ENCODE measurements at regions not wholly inside any gene's neighbourhood (a gene's known extent, or its start where the extent isn't known, plus 50 kb on each side); places are given as distances from the start of the nearest gene placed in this dataset.

DNA sequence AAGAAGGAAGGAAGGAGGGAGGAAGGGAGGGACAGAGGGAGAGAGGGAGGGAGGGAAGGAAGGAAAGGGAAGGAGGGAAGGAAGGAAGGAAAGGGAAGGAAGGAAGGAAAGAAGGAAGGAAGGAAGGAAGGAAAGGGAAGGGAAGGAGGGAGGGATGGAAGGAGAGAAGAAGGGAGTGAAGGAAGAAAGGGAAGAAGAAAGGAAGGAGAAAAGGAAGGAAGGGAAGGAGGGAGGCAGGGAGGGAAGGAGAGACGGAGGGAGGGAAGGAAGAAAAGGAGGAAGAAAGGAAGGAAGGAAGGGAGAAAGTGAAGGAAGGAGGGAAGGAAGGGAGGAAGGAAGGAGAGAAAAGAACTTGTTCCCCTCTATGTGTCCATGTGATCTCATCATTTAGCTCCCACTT lies 465.0 kb downstream of the KCTD8 start:
- no peak for DNase-seq (ENCODE audit: low read depth in 3 of 3)

DNA sequence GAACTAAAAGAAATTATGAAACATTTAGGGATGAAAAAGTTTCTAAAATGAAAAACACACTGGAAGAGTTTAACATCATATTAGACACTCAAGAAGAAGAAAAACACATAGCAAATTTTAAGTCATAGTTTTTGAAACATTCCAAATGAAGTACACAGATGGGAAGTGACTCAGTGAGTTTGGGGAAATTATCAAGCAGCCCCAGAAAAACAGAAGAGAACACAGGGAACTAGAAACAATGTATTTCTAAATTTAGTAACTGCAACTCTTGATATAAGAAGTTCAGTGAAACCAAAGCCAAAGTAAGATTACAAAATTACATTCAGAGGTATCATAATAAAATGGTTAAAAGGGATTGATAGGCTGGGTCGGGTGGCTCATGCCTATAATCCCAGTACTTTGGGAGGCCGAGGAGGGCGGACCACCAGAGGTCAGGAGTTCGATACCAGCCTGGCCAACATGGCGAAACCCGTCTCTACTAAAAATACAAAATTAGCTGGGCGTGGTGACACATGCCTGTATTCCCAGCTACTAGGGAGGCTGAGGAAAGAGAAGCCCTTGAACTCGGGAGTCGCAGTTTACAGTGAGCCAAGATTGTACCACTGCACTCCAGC lies 461.2 kb downstream of the KCTD8 start:
- no peak for DNase-seq (ENCODE audit: low read depth in 3 of 3)

DNA sequence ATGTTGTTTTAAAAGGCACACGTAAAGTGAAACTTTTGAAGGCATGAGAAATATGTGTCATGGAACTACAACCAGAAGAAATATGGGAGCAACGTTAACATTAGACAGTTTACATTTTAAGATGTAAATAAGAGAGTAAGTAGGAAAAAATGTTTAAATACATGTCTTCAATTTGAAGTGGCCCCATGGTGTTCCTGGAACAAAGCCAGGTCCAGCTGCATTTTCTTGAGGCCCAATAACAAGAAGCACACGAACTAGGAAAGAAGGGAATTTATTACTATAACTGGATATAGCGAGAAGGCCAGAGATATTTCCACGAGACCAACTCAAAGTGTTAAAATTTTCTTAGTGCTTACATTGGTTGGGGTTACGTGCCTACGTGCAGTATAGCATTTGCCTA lies 458.1 kb downstream of the KCTD8 start:
- DNase-seq (ENCODE audit: low read depth in 3 of 3): no peak

GRCh38 chr4:43990963-43991362 lies 457.6 kb downstream of the KCTD8 start:
- no peak for DNase-seq (ENCODE audit: low read depth in 3 of 3)

DNA sequence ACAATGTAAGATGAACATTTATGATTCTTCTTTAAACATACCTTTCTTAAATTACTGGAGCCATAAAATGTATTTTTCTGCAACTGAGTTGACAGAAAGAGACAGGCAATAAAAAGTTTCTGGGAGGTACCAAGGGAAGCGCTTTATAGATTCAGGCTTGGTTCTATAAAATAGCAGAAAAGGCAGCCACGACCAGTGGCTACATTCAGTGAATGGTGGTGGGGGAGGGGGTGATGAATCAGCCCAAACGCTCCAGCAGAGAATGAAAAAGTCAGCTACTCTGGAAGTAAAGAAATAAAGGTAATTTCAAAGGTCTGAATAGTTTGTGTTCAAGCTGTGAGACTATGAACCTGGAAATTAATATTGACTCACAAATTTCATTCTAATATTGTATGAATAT lies 456.1 kb downstream of the KCTD8 start:
- DNase-seq (ENCODE audit: low read depth in 3 of 3): no peak

DNA sequence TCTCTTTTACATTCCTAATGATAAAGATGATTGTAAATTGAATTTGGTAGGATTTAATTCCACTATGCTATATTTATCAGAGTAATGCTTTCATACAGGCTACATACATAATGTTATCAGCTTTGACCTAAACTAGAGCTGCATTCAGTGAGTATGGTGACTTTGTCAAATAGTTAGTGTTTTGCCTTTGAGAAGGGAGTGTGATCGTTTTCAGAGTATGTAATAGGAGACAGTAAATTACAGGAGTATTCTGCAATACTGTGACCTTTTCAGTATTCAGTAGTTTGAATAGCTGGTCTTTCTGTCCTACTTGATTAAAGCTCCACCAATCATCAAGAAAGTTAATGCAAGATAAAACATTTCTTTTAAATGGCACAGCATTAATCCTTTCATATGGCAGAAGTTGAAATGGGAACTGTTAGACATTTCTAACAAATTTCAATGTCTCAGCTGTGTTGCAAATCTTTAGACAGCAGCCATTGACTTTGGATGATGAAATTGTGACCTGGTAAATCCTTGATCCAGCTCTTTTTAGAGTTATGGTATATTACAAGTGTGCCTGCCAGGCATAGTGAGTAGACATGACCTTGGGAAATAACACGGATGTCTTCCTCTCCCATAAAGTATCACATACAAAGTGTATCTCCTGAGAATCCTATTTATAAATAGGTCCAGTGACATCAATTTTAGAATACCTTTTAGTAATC lies 455.3 kb downstream of the KCTD8 start:
- DNase-seq (ENCODE audit: low read depth in 3 of 3): no peak

DNA sequence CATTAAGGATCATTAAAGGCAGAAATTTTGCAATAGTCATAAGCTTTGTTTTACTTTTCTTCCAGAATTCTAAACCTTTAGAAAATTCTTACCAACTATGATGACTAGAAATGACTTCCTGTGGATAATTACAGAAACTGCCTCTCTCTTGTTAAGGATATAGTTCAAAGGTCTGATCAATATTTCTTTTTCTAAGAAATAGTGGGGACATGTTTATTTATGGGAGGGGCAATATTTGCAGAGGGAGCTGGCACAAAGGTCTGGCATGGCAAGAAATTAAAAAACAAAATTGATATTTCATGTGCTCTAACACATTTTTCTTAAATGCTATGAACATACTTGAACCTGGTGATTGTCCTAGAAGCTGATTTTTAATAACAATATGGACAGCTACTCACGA lies 448.9 kb downstream of the KCTD8 start:
- DNase-seq (ENCODE audit: low read depth in 3 of 3): no peak

GRCh38 chr4:44002368-44002767 lies 446.2 kb downstream of the KCTD8 start:
- no peak for DNase-seq (ENCODE audit: low read depth in 3 of 3)

DNA sequence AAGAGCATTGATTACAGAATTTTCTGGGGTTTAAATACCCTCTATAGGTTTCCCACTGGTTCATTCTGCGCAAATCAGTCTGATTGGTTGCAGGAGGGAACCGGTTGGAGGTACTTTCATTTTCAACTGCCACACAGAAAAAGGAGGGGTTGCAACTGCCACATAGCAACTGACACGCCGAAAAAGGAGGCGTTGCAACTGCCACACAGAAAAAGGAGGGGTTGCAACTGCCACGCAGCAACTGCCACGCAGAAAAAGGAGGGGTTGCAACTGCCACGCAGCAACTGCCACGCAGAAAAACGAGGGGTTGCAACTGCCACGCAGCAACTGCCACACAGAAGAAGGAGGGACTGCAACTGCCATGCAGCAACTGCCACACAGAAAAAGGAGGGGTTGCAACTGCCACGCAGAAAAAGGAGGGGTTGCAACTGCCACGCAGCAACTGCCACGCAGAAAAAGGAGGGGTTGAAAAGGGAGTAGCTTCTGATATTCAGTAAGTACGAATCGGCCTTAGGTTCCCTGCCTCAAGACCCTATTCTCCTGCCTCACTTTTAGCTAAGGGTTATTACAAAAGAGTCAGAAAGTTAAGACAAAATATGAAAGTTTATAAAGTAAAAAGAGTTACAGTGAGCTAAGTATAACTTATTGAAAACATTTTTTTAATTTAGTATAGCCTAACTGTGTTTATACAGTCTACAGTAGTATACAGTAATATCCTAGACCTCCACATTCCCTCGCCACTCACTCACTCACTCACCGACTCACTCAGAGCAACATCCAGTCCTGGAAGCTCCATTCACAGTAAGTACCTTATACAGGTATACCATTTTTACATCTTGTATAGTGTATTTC lies 431.8 kb downstream of the KCTD8 start:
- no peak for DNase-seq (ENCODE audit: low read depth in 3 of 3)

- DNase-seq (ENCODE audit: low read depth in 3 of 3): no peak
Observed at GRCh38 chr4:44017422-44017739, 431.2 kb downstream of the KCTD8 start.

DNA sequence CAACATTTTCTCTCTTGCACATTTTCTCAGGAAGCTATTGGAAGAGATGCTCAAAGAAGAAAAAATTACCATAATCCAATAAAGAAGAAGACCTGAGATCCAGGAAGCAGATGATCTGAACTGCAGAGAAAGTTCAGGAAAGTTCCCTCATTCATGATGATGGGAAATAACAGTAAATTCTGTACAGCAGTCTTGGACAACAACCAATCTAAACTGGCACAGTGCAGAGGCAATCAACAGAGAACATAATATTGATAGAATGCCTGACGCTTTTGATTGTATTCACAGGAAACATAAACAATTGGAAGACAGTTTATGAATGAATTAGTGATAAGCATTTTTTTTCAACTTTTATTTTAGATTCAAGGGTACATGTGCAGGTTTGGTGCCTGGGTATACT lies 428.9 kb downstream of the KCTD8 start:
- DNase-seq (ENCODE audit: low read depth in 3 of 3): no peak

DNA sequence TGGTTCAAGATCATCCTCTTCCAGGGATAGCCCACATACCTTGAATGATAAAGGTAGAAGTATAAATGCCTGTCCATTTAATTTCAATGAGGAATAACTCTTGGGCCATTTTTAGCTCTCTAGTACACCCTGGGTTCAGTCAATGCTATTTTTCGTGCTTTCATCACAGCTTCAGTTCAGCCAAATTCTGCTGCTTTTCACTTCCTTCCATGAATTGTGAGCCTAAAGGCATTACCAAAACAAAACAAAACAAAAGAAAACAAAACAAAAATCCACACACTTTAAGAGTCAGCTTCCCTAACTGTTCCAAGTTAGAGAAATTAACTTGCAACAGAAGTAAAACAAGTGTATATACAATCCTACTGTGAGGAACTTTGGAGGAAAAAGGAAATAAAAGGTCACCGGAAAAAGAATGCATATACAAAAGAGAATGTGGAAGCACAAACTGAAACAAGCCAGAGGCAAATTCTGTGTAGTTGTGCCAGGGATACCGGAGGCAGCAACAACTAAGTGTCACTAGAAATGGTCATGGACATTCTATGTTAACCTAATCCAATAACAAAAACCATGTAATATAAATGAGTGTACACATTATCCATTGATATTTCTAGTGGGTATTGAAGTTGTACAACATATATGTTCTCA lies 423.1 kb downstream of the KCTD8 start:
- DNase-seq (ENCODE audit: low read depth in 3 of 3): no peak

DNA sequence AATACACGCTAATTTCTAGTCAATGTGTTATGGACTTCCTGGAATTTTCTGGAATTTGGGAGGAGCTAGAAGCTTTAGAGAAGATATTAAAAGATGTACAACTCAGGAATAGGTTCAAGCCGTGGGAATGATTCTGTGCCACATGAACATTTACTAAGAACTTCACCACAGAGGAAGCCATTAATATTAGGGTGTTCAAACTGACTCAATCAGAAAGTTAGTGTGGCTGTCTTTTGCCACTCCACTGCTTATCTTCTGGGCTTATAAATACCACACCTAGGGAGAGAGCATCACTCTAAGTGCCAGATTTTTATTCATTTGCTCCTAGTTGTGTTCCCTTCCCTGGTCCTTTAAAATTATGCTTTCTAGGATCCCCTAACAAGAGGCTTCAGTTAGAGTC lies 409.8 kb downstream of the KCTD8 start:
- no peak for DNase-seq (ENCODE audit: low read depth in 3 of 3)

DNA sequence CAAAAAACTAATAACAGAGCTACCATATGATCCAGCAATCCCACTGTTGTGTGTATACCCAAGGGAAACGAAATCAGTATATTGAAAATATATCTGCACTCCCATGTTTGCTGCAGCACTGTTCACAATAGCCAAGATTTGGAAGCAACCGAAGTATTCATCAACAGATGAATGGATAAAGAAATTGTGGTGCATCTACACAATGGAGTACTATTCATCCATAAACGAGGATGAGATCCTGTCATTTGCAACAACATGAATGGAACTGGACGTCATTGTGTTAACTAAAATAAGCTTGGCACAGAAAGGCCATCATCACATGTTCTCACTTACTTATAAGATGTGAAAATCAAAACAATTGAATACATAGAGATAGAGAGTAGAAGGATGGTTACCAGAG lies 402.1 kb downstream of the KCTD8 start:
- no peak for DNase-seq (ENCODE audit: low read depth in 3 of 3)

GRCh38 chr4:44056721-44057151 lies 391.9 kb downstream of the KCTD8 start:
- DNase-seq (ENCODE audit: low read depth in 3 of 3): no peak

- no peak for DNase-seq (ENCODE audit: low read depth in 3 of 3)
Observed at GRCh38 chr4:44070843-44071242, 377.8 kb downstream of the KCTD8 start.

GRCh38 chr4:44071959-44072955 lies 376.4 kb downstream of the KCTD8 start:
- no peak for DNase-seq (ENCODE audit: low read depth in 3 of 3)

DNA sequence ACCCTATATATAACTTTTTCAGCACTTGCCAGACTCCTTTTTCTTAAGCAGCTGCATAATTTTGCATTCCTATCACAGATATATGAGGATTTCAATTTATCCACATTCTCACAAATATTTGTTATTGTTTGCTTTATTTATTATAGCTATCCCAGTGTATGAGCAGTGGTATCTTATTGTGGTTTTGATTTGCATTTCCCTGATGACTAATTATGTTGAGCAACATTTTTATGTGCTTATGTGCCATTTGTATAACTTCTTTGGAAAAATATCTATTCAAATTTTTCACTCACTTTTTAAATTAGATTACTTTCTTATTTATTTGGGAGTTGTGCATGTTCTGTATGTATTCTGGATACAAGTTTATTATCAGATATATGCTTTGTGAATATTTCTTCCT lies 361.9 kb downstream of the KCTD8 start:
- DNase-seq (ENCODE audit: low read depth in 3 of 3): no peak

- no peak for DNase-seq (ENCODE audit: low read depth in 3 of 3)
Observed at GRCh38 chr4:44093390-44093789, 355.2 kb downstream of the KCTD8 start.

GRCh38 chr4:44098973-44099372 lies 349.6 kb downstream of the KCTD8 start:
- no peak for DNase-seq (ENCODE audit: low read depth in 3 of 3)

DNA sequence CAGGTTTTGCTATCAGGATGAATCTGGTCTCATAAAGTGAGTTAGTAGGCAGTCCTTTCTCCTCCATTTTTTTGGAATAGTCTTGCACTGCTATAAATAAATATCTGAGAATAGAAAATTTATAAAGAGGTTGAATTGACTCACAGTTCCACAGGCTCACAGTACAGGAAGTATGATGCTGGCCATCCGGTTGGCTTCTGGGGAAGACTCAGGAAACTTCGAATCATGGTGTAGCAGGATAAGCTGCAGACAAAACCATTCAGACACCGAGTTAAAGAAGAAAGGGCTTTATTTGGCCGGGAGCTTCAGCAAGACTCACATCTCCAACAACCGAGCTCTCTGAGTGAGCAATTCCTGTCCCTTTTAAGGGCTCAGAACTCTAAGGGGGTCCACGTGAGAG lies 348.2 kb downstream of the KCTD8 start:
- DNase-seq (ENCODE audit: low read depth in 3 of 3): no peak

All from stimulated activated CD4-positive, alpha-beta T cell treated with anti-CD3 and anti-CD28 coated beads, TNF-alpha, amount 100 ng/mL, for 24 hours (primary cell).